ENCODE measurements at regions not wholly inside any gene's neighbourhood (a gene's known extent, or its start where the extent isn't known, plus 50 kb on each side); places are given as distances from the start of the nearest gene placed in this dataset.

- no peak for TF ChIP-seq CTCF (IDR thresholded peaks at IDR 0.05)
These were observed 373.8 kb downstream of the LMO4 start for GRCh38 chr1:87702455-87702854.

GRCh38 chr1:87705233-87705632 is 376.6 kb downstream of the LMO4 start:
- TF ChIP-seq CTCF (IDR thresholded peaks at IDR 0.05) = no peak

GRCh38 chr1:87706203-87706602 is 377.5 kb downstream of the LMO4 start:
- no peak for TF ChIP-seq CTCF (IDR thresholded peaks at IDR 0.05)

- no peak for TF ChIP-seq CTCF (IDR thresholded peaks at IDR 0.05)
These were observed 378.1 kb downstream of the LMO4 start for GRCh38 chr1:87706779-87707228.

GRCh38 chr1:87707411-87707810 is 378.7 kb downstream of the LMO4 start:
- no peak for TF ChIP-seq CTCF (IDR thresholded peaks at IDR 0.05)

- no peak for TF ChIP-seq CTCF (IDR thresholded peaks at IDR 0.05)
These were observed 383.8 kb downstream of the LMO4 start for GRCh38 chr1:87712261-87713010.

GRCh38 chr1:87714278-87714677 is 385.6 kb downstream of the LMO4 start:
- TF ChIP-seq CTCF (IDR thresholded peaks at IDR 0.05) = no peak

GRCh38 chr1:87715052-87715451 is 386.4 kb downstream of the LMO4 start:
- no peak for TF ChIP-seq CTCF (IDR thresholded peaks at IDR 0.05)
